ENCODE measurements at regions not wholly inside any gene's neighbourhood (a gene's known extent, or its start where the extent isn't known, plus 50 kb on each side); places are given as distances from the start of the nearest gene placed in this dataset.
"Not testable (repeated sequence)": the region's sequence is repeated elsewhere in the genome, so short reads cannot be mapped to it uniquely, and the experiment has no call there.

DNA sequence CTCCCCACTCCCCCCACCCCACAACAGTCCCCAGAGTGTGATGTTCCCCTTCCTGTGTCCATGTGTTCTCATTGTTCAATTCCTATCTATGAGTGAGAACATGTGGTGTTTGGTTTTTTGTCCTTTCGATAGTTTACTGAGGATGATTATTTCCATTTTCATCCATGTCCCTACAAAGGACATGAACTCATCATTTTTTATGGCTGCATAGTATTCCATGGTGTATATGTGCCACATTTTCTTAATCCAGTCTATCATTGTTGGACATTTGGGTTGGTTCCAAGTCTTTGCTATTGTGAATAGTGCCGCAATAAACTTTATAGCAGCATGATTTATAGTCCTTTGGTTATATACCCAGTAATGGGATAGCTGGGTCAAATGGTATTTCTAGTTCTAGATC lies 106.6 kb upstream of the WIPF3 start:
- H3K9me3 ChIP-seq (ENCODE audit: control insufficient read depth, insufficient read depth, low read depth, low read length); H3K27ac ChIP-seq (ENCODE audit: low read length); H3K36me3 ChIP-seq (ENCODE audit: control insufficient read depth, insufficient read depth, low read length); BruUV-seq (replicated peaks); ATAC-seq; H3K4me1 ChIP-seq (ENCODE audit: control insufficient read depth, insufficient read depth, low read length); H3K27me3 ChIP-seq (ENCODE audit: control insufficient read depth, insufficient read depth, low read length); DNase-seq (ENCODE audit: low read depth, low spot score); H3K4me3 ChIP-seq (ENCODE audit: low read depth in 2 of 2, low read length in 2 of 2); POLR2A ChIA-PET; intact Hi-C loops (cut with micrococcal nuclease; ENCODE audit: unreplicated experiment); CTCF ChIA-PET; in situ Hi-C loops (cut with HindIII; ENCODE audit: low pct_unique_long_range_greater_than_20kb, low sequenced_read_pairs): not testable (repeated sequence)

DNA sequence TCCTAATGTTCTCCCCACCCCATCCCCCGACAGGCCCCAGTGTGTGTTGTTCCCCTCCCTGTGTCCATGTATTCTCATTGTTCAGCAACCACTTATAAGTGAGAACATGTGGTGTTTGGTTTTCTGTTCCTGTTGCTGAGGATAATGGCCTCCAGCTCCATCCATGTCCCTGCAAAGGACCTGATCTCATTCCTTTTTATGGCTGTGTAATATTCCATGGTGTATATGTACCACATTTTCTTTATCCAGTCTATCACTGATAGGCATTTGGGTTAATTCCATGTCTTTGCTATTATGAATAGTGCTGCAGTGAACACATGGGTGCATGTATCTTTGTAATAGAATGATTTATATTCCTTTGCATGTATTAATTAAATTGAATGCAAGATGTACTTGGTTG lies 104.8 kb upstream of the WIPF3 start:
- H3K27me3 ChIP-seq (ENCODE audit: control insufficient read depth, insufficient read depth, low read length); POLR2A ChIA-PET; ATAC-seq; in situ Hi-C loops (cut with HindIII; ENCODE audit: low pct_unique_long_range_greater_than_20kb, low sequenced_read_pairs); H3K9me3 ChIP-seq (ENCODE audit: control insufficient read depth, insufficient read depth, low read depth, low read length); H3K36me3 ChIP-seq (ENCODE audit: control insufficient read depth, insufficient read depth, low read length); BruUV-seq (replicated peaks); H3K4me3 ChIP-seq (ENCODE audit: low read depth in 2 of 2, low read length in 2 of 2); DNase-seq (ENCODE audit: low read depth, low spot score); H3K4me1 ChIP-seq (ENCODE audit: control insufficient read depth, insufficient read depth, low read length); intact Hi-C loops (cut with micrococcal nuclease; ENCODE audit: unreplicated experiment); CTCF ChIA-PET; H3K27ac ChIP-seq (ENCODE audit: low read length): not testable (repeated sequence)

DNA sequence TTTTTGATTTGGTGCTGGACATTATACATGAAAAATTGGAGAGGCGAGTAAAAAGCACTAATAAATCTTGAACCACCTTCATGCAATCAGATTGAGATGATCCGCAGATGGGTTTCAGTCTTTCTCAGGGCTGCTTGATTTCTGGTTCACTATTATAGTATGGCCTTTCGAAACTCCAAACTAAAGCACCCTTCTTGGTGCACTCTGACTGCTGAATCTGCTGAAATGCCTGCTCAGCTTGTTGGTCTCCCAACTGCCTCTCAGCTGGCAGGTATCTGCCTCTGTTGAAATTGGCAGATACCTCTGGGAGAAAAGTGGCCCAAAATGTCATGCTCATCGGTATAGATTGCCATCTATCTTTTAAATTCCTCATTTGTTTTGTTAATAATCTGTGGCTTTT lies 102.5 kb upstream of the WIPF3 start:
- intact Hi-C loops (cut with micrococcal nuclease; ENCODE audit: unreplicated experiment); H3K4me3 ChIP-seq (ENCODE audit: low read depth in 2 of 2, low read length in 2 of 2); in situ Hi-C loops (cut with HindIII; ENCODE audit: low pct_unique_long_range_greater_than_20kb, low sequenced_read_pairs); H3K27ac ChIP-seq (ENCODE audit: low read length); POLR2A ChIA-PET; H3K9me3 ChIP-seq (ENCODE audit: control insufficient read depth, insufficient read depth, low read depth, low read length); H3K36me3 ChIP-seq (ENCODE audit: control insufficient read depth, insufficient read depth, low read length); CTCF ChIA-PET; BruUV-seq (replicated peaks); DNase-seq (ENCODE audit: low read depth, low spot score); ATAC-seq; H3K4me1 ChIP-seq (ENCODE audit: control insufficient read depth, insufficient read depth, low read length); H3K27me3 ChIP-seq (ENCODE audit: control insufficient read depth, insufficient read depth, low read length): not testable (repeated sequence)

DNA sequence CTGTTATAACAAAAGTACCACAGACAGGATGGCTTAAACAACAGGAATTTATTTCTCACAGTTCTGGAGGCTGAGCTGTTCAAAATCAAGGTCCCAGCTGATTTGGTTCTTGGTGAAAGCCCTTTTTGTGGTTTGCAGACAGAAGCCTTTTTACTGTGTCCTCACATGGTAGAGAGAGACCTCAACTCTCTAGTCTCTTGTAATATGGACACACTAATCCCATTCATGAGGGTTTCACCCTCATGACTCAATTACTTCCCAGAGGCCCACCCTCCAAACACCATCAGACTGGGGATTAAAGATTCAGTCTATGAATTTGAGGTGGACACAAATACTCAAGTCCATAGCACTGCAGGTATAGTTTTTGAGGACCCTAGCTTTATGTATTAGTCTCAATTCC lies 97.3 kb upstream of the WIPF3 start:
- BruUV-seq (replicated peaks); ATAC-seq; POLR2A ChIA-PET: not testable (repeated sequence)

DNA sequence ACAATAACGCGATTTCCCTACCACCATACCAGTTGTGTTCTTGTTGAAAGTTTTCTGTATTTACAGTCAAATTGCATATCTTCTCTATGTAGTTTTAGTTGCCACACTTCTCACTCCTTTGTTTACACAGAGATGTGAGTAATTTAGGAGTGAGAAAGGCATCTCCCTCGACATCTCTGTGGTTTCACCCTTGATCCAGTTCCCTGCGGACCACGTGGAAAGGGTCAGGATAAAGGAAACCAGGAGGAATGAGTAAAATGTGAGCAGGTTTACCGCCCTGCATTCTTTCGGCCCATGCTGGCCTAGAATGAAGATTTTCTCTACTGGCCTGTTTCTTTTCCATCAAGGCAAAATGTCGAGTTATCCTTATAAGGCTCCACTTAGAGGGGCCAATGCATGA lies 83.2 kb upstream of the WIPF3 start:
- H3K36me3 ChIP-seq (ENCODE audit: control insufficient read depth, insufficient read depth, low read length); POLR2A ChIA-PET; BruUV-seq (replicated peaks); in situ Hi-C loops (cut with HindIII; ENCODE audit: low pct_unique_long_range_greater_than_20kb, low sequenced_read_pairs); H3K27me3 ChIP-seq (ENCODE audit: control insufficient read depth, insufficient read depth, low read length); CTCF ChIA-PET; H3K9me3 ChIP-seq (ENCODE audit: control insufficient read depth, insufficient read depth, low read depth, low read length); intact Hi-C loops (cut with micrococcal nuclease; ENCODE audit: unreplicated experiment): not testable (repeated sequence)
- peak; percentile 95 for DNase-seq (ENCODE audit: low read depth, low spot score)
- peaks cover 14% of the 10 kb centered on the region for H3K4me1 ChIP-seq (ENCODE audit: control insufficient read depth, insufficient read depth, low read length)
- peak overlapping the region; percentile 4 to 51; a peak in 2 of 4 replicates for H3K4me3 ChIP-seq (ENCODE audit: low read depth in 2 of 2, low read length in 2 of 2)
- peak; percentile 99 for ATAC-seq
- H3K27ac ChIP-seq (ENCODE audit: low read length), result peak overlapping the region; percentile 74; the same call in 1 of the 2 replicates

More for the DNA sequence above, 97.3 kb upstream of the WIPF3 start:
- CTCF ChIA-PET; H3K27me3 ChIP-seq (ENCODE audit: control insufficient read depth, insufficient read depth, low read length); H3K4me3 ChIP-seq (ENCODE audit: low read depth in 2 of 2, low read length in 2 of 2); H3K9me3 ChIP-seq (ENCODE audit: control insufficient read depth, insufficient read depth, low read depth, low read length); in situ Hi-C loops (cut with HindIII; ENCODE audit: low pct_unique_long_range_greater_than_20kb, low sequenced_read_pairs); intact Hi-C loops (cut with micrococcal nuclease; ENCODE audit: unreplicated experiment); DNase-seq (ENCODE audit: low read depth, low spot score); H3K27ac ChIP-seq (ENCODE audit: low read length); H3K4me1 ChIP-seq (ENCODE audit: control insufficient read depth, insufficient read depth, low read length); H3K36me3 ChIP-seq (ENCODE audit: control insufficient read depth, insufficient read depth, low read length): not testable (repeated sequence)

DNA sequence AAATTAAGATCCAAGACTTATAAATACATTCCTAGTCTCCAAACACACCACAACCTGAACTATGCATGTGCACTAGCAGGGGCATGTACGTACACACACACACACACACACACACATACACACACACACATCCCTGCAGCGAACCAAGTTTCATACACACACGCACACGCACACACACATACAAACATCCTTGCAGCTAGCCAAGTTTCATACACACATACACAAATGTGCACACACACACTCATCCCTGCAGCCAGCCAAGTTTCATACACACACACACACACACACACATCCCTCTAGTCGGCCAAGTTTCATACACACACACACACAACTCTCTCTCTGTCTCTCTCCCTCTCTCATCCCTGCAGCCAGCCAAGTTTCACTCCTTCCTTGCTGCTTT lies 82.7 kb upstream of the WIPF3 start:
- intact Hi-C loops (cut with micrococcal nuclease; ENCODE audit: unreplicated experiment), result no loop called here
- TF ChIP-seq SIN3A (IDR thresholded peaks at IDR 0.05; ENCODE audit: borderline replicate concordance, insufficient read depth, low read depth, low read length), result no peak
- TF ChIP-seq TCF7L2 (IDR thresholded peaks at IDR 0.05; ENCODE audit: low read depth, low read length), result no peak
- TF ChIP-seq POLR2AphosphoS5 (IDR thresholded peaks at IDR 0.05; ENCODE audit: low read depth, low read length), result no peak
- TF ChIP-seq, protein P1, sequence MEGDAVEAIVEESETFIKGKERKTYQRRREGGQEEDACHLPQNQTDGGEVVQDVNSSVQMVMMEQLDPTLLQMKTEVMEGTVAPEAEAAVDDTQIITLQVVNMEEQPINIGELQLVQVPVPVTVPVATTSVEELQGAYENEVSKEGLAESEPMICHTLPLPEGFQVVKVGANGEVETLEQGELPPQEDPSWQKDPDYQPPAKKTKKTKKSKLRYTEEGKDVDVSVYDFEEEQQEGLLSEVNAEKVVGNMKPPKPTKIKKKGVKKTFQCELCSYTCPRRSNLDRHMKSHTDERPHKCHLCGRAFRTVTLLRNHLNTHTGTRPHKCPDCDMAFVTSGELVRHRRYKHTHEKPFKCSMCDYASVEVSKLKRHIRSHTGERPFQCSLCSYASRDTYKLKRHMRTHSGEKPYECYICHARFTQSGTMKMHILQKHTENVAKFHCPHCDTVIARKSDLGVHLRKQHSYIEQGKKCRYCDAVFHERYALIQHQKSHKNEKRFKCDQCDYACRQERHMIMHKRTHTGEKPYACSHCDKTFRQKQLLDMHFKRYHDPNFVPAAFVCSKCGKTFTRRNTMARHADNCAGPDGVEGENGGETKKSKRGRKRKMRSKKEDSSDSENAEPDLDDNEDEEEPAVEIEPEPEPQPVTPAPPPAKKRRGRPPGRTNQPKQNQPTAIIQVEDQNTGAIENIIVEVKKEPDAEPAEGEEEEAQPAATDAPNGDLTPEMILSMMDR (IDR thresholded peaks at IDR 0.05), result no peak

More for the DNA sequence above, 82.7 kb upstream of the WIPF3 start:
- DNase-seq (ENCODE audit: low read depth, low spot score) (peak; percentile 52), ATAC-seq (peak; percentile 77)
- H3K9me3 ChIP-seq (ENCODE audit: control insufficient read depth, insufficient read depth, low read depth, low read length), result no peaks in the 10 kb centered on the region
- H3K4me3 ChIP-seq (ENCODE audit: low read depth in 2 of 2, low read length in 2 of 2), result peak overlapping the region in 1 of 2 experiments; percentile 51; a peak in 2 of 4 replicates
- peak overlapping the region; percentile 74 for H3K27ac ChIP-seq (ENCODE audit: low read length)
- H3K36me3 ChIP-seq (ENCODE audit: control insufficient read depth, insufficient read depth, low read length), result no peaks in the 10 kb centered on the region
- CTCF ChIA-PET, result no interaction called here
- no TSS peak for BruUV-seq (replicated peaks)
- in situ Hi-C loops (cut with HindIII; ENCODE audit: low pct_unique_long_range_greater_than_20kb, low sequenced_read_pairs), result no loop called here
- no peaks in the 10 kb centered on the region for H3K27me3 ChIP-seq (ENCODE audit: control insufficient read depth, insufficient read depth, low read length)
- peaks cover 14% of the 10 kb centered on the region for H3K4me1 ChIP-seq (ENCODE audit: control insufficient read depth, insufficient read depth, low read length)
- POLR2A ChIA-PET, result no interaction called here

Data from Panc1 (cell line).